Trophoblast cell (in vitro differentiated cells and primary cell): ENCODE measurements at regions not wholly inside any gene's neighbourhood (a gene's known extent, or its start where the extent isn't known, plus 50 kb on each side); places are given as distances from the start of the nearest gene placed in this dataset.

Source experiments
- DNase-seq, 2 donors: peaks; one replicate each; pipeline ENCODE4 v3.0.0-alpha.2; 2016
- H2AFZ ChIP-seq: 2 replicates; pipeline ENCODE4 v1.6.1; 2013; ENCODE audit warnings: low read length, moderate library complexity, mild to moderate bottlenecking; ENCODE audit not compliant: insufficient read depth, poor library complexity
- H2AK5ac ChIP-seq: 2 replicates; pipeline ENCODE4 v1.6.1; 2013; ENCODE audit warnings: mild to moderate bottlenecking, low read length
- H2BK120ac ChIP-seq: 2 replicates; pipeline ENCODE4 v1.6.1; 2013; ENCODE audit warnings: low read length, mild to moderate bottlenecking, moderate library complexity; ENCODE audit not compliant: insufficient read depth, poor library complexity
- H2BK12ac ChIP-seq: 2 replicates; pipeline ENCODE4 v1.6.1; 2013; ENCODE audit warnings: mild to moderate bottlenecking, low read length, moderate library complexity
- H2BK5ac ChIP-seq: 2 replicates; pipeline ENCODE4 v1.6.1; 2013; ENCODE audit warnings: low read length, low read depth, moderate library complexity, mild to moderate bottlenecking; ENCODE audit not compliant: poor library complexity
- H3K14ac ChIP-seq: 2 replicates; pipeline ENCODE4 v1.6.1; 2013; ENCODE audit warnings: mild to moderate bottlenecking, low read length
- H3K18ac ChIP-seq: 2 replicates; pipeline ENCODE4 v1.6.1; 2013; ENCODE audit warnings: mild to moderate bottlenecking, low read length
- H3K23ac ChIP-seq: 2 replicates; pipeline ENCODE4 v1.6.1; 2013; ENCODE audit warnings: low read length
- H3K27ac ChIP-seq: 2 replicates; pipeline ENCODE4 v1.5.1; 2013; ENCODE audit warnings: low read depth, mild to moderate bottlenecking, inconsistent platforms, low read length, moderate library complexity
- H3K27me3 ChIP-seq: 2 replicates; pipeline ENCODE4 v1.6.1; 2013; ENCODE audit warnings: inconsistent platforms, mild to moderate bottlenecking, low read length, moderate library complexity; ENCODE audit not compliant: insufficient read depth
- H3K36me3 ChIP-seq, 2 experiments: 1 replicate in 1 of 2; 2 replicates in 1 of 2; pipeline ENCODE4 v1.6.1; 2013; ENCODE audit warnings: low read length in 2 of 2, mild to moderate bottlenecking in 2 of 2, moderate library complexity in 1 of 2; ENCODE audit not compliant: insufficient read depth in 2 of 2, control insufficient read depth in 1 of 2
- H3K4ac ChIP-seq: 2 replicates; pipeline ENCODE4 v1.6.1; 2013; ENCODE audit warnings: low read depth, mild to moderate bottlenecking, low read length, moderate library complexity
- H3K4me1 ChIP-seq, 2 experiments: 1 replicate in 1 of 2; 2 replicates in 1 of 2; pipeline ENCODE4 v1.6.1; 2013; ENCODE audit warnings: low read length in 2 of 2, mild to moderate bottlenecking in 2 of 2, moderate library complexity in 1 of 2; ENCODE audit not compliant: insufficient read depth in 2 of 2, control insufficient read depth in 1 of 2
- H3K4me2 ChIP-seq: 2 replicates; pipeline ENCODE4 v1.6.1; 2013; ENCODE audit warnings: inconsistent platforms, mild to moderate bottlenecking, low read length, moderate library complexity
- H3K4me3 ChIP-seq: 2 replicates; pipeline ENCODE4 v1.5.1; 2013; ENCODE audit warnings: mild to moderate bottlenecking, low read depth, low read length, inconsistent platforms
- H3K79me1 ChIP-seq: one replicate; pipeline ENCODE4 v1.6.1; 2013; ENCODE audit warnings: low read length
- H3K79me2 ChIP-seq: 2 replicates; pipeline ENCODE4 v1.6.1; 2013; ENCODE audit warnings: low read length, mild to moderate bottlenecking; ENCODE audit not compliant: control insufficient read depth, insufficient read depth, poor library complexity
- H3K9ac ChIP-seq: 2 replicates; pipeline ENCODE4 v1.6.1; 2013; ENCODE audit warnings: mild to moderate bottlenecking, low read length
- H3K9me3 ChIP-seq: 2 replicates; pipeline ENCODE4 v1.6.1; 2013; ENCODE audit warnings: low read depth, mild to moderate bottlenecking, control low read depth, inconsistent platforms, low read length; ENCODE audit not compliant: insufficient read depth
- H4K12ac ChIP-seq: 2 replicates; pipeline ENCODE4 v1.6.1; 2013; ENCODE audit warnings: low read depth, mild to moderate bottlenecking, low read length, moderate library complexity
- H4K8ac ChIP-seq: 2 replicates; pipeline ENCODE4 v1.6.1; 2013; ENCODE audit warnings: low read depth, mild to moderate bottlenecking, low read length, moderate library complexity
- H4K91ac ChIP-seq: one replicate; pipeline ENCODE4 v1.6.1; 2013; ENCODE audit warnings: low read depth, mild to moderate bottlenecking, low read length, moderate library complexity
- WGBS: extraction: QIAGEN DNeasy Blood & Tissue Kit; methylation state at CpG from one replicate; pipeline ENCODE4 v1.1.7; 2013; ENCODE audit warnings: missing lambda C conversion rate; ENCODE audit not compliant: insufficient read length, insufficient coverage; ENCODE audit errors: extremely low coverage; 5-methylcytosine and 5-hydroxymethylcytosine counted together

- H3K4me2 ChIP-seq = no peak overlapping the region
- H3K79me2 ChIP-seq = no peaks in the 10 kb centered on the region
- no peak overlapping the region for H2BK12ac ChIP-seq
- H3K4me3 ChIP-seq = no peak overlapping the region
- no peak overlapping the region for H3K23ac ChIP-seq
- no peak overlapping the region for H4K91ac ChIP-seq
- H4K12ac ChIP-seq = no peak overlapping the region
- H3K27ac ChIP-seq = no peak overlapping the region
- H3K9me3 ChIP-seq = no peaks in the 10 kb centered on the region
- no peak overlapping the region for H2BK5ac ChIP-seq
- no peak overlapping the region for H3K14ac ChIP-seq
- no peaks in the 10 kb centered on the region for H3K36me3 ChIP-seq
- no peak overlapping the region for H4K8ac ChIP-seq
- H2AFZ ChIP-seq = no peak overlapping the region
- no peaks in the 10 kb centered on the region for H3K79me1 ChIP-seq
- no peaks in the 10 kb centered on the region for H3K4me1 ChIP-seq
- no peak overlapping the region for H3K4ac ChIP-seq
- H3K27me3 ChIP-seq = no peaks in the 10 kb centered on the region
- no peak overlapping the region for H2BK120ac ChIP-seq
- no CpG with 5 or more reads among the region's 1 CpG for WGBS
- H3K18ac ChIP-seq = no peak overlapping the region
- DNase-seq = no peak
- H2AK5ac ChIP-seq = no peak overlapping the region
- H3K9ac ChIP-seq = no peak overlapping the region
These were observed 203.7 kb upstream of the UMPS start for GRCh38 chr3:124526601-124527000.

- Histone ChIP-seq H3K4me3 (no peak overlapping the region), H3K27me3 (no peaks in the 10 kb centered on the region), H3K18ac (no peak overlapping the region), H3K27ac (no peak overlapping the region), H3K4me2 (no peak overlapping the region), H3K4ac (no peak overlapping the region), H2AFZ (no peak overlapping the region), H3K23ac (no peak overlapping the region), H3K14ac (no peak overlapping the region), H3K9me3 (no peaks in the 10 kb centered on the region), H3K9ac (no peak overlapping the region), H2BK120ac (no peak overlapping the region), H2BK12ac (no peak overlapping the region), H2AK5ac (no peak overlapping the region), H3K36me3 (no peaks in the 10 kb centered on the region), H3K79me1 (no peaks in the 10 kb centered on the region), H4K8ac (no peak overlapping the region), H3K4me1 (no peaks in the 10 kb centered on the region), H2BK5ac (no peak overlapping the region), H4K91ac (no peak overlapping the region), H3K79me2 (no peaks in the 10 kb centered on the region), H4K12ac (no peak overlapping the region)
- DNase-seq = no peak
- no CpG with 5 or more reads among the region's 3 CpGs for WGBS
These were observed 200.3 kb upstream of the UMPS start for GRCh38 chr3:124529826-124530571.

- H3K9me3 ChIP-seq = no peaks in the 10 kb centered on the region
- no peak overlapping the region for H3K27ac ChIP-seq
- no peaks in the 10 kb centered on the region for H3K36me3 ChIP-seq
- no peak overlapping the region for H2AK5ac ChIP-seq
- no peaks in the 10 kb centered on the region for H3K79me1 ChIP-seq
- H3K14ac ChIP-seq = no peak overlapping the region
- H3K23ac ChIP-seq = no peak overlapping the region
- H3K4ac ChIP-seq = no peak overlapping the region
- H3K79me2 ChIP-seq = no peaks in the 10 kb centered on the region
- no peak overlapping the region for H3K9ac ChIP-seq
- no peak overlapping the region for H4K91ac ChIP-seq
- H3K4me2 ChIP-seq = no peak overlapping the region
- H2BK5ac ChIP-seq = no peak overlapping the region
- no peak overlapping the region for H4K8ac ChIP-seq
- H3K4me3 ChIP-seq = no peak overlapping the region
- H2AFZ ChIP-seq = no peak overlapping the region
- no peaks in the 10 kb centered on the region for H3K4me1 ChIP-seq
- H2BK12ac ChIP-seq = no peak overlapping the region
- no peak overlapping the region for H4K12ac ChIP-seq
- H2BK120ac ChIP-seq = no peak overlapping the region
- no peak for DNase-seq
- H3K27me3 ChIP-seq = no peaks in the 10 kb centered on the region
- H3K18ac ChIP-seq = no peak overlapping the region
These were observed 199.3 kb upstream of the UMPS start for GRCh38 chr3:124530916-124531315.

- Histone ChIP-seq H3K18ac (no peak overlapping the region), H3K23ac (no peak overlapping the region), H3K36me3 (no peaks in the 10 kb centered on the region), H3K4me1 (no peaks in the 10 kb centered on the region), H4K91ac (no peak overlapping the region), H3K4me2 (no peak overlapping the region), H3K79me2 (no peaks in the 10 kb centered on the region), H3K27ac (no peak overlapping the region), H4K12ac (no peak overlapping the region), H3K27me3 (no peaks in the 10 kb centered on the region), H3K4ac (no peak overlapping the region), H2BK12ac (no peak overlapping the region), H2BK120ac (no peak overlapping the region), H2AK5ac (no peak overlapping the region), H3K9ac (no peak overlapping the region), H4K8ac (no peak overlapping the region), H3K14ac (no peak overlapping the region), H3K9me3 (no peaks in the 10 kb centered on the region), H2BK5ac (no peak overlapping the region), H3K79me1 (no peaks in the 10 kb centered on the region), H2AFZ (no peak overlapping the region), H3K4me3 (no peak overlapping the region)
- DNase-seq = no peak
- no CpG with 5 or more reads among the region's 1 CpG for WGBS
These were observed 198.2 kb upstream of the UMPS start for GRCh38 chr3:124532071-124532470.
